Omental fat pad (tissue), 3 donors: ENCODE measurements at regions not wholly inside any gene's neighbourhood (a gene's known extent, or its start where the extent isn't known, plus 50 kb on each side); places are given as distances from the start of the nearest gene placed in this dataset.

ENCODE experiments used
- ATAC-seq: fragments of 150-250 bp; one replicate; pipeline ENCODE4 v1.9.1; 2016; ENCODE audit warnings: mild to moderate bottlenecking, moderate library complexity; ENCODE audit not compliant: low FRiP score
- DNase-seq: peaks from one replicate; pipeline ENCODE4 v3.0.0-alpha.2; 2019; ENCODE audit warnings: low spot score
- CTCF ChIP-seq, 3 donors: fragments of 450-650 bp; IDR thresholded peaks; one replicate each; pipeline ENCODE4 v1.5.1; 2016 to 2017; ENCODE audit warnings: antibody characterized with exemption in 3 of 3, mild to moderate bottlenecking in 3 of 3, moderate library complexity in 2 of 3

GRCh38 chr5:167785901-167786300, 505.5 kb upstream of the WWC1 start:
- ATAC-seq, result no peak

GRCh38 chr5:167786871-167787578, 504.4 kb upstream of the WWC1 start:
- no peak for DNase-seq
- ATAC-seq, result no peak
- no peak for TF ChIP-seq CTCF (IDR thresholded peaks at IDR 0.05)

More at GRCh38 chr5:167785901-167786300, 505.5 kb upstream of the WWC1 start:
- TF ChIP-seq CTCF (IDR thresholded peaks at IDR 0.05), result no peak
- no peak for DNase-seq

- no peak for DNase-seq
- no peak for TF ChIP-seq CTCF (IDR thresholded peaks at IDR 0.05)
- no peak for ATAC-seq
Observed at GRCh38 chr5:167790045-167790444, 501.4 kb upstream of the WWC1 start.

GRCh38 chr5:167790462-167791260, 500.8 kb upstream of the WWC1 start:
- TF ChIP-seq CTCF (IDR thresholded peaks at IDR 0.05), result no peak
- no peak for ATAC-seq

GRCh38 chr5:167792514-167792913, 498.9 kb upstream of the WWC1 start:
- no peak for ATAC-seq
- no peak for TF ChIP-seq CTCF (IDR thresholded peaks at IDR 0.05)
- DNase-seq, result no peak

More at GRCh38 chr5:167790462-167791260, 500.8 kb upstream of the WWC1 start:
- DNase-seq, result no peak

GRCh38 chr5:167793700-167794099, 497.7 kb upstream of the WWC1 start:
- DNase-seq (no peak), ATAC-seq (no peak)
- no peak for TF ChIP-seq CTCF (IDR thresholded peaks at IDR 0.05)
